Left lung (tissue), 4 donors: ENCODE measurements at regions not wholly inside any gene's neighbourhood (a gene's known extent, or its start where the extent isn't known, plus 50 kb on each side); places are given as distances from the start of the nearest gene placed in this dataset.
A peak's percentile ranks its signal among the peaks of the same experiment; 100 is the strongest.

Experiments
- ATAC-seq: fragments of 200-7000 bp; cut with Tn5 transposase; one replicate; pipeline ENCODE4 v1.9.1; 2020; ENCODE audit warnings: moderate library complexity
- DNase-seq, 4 donors: peaks; one replicate each; pipeline ENCODE4 v3.0.0-alpha.2; 2013 to 2020
- H3K27ac ChIP-seq, 2 donors: fragments of 200-600 bp; sonication (generic) in 1 of 2; one replicate each; pipeline versions ENCODE4 v1.5.0 to v1.8.0; 2020 to 2021
- H3K27me3 ChIP-seq, 2 donors: fragments of 200-600 bp; sonication (generic) in 1 of 2; one replicate each; pipeline versions ENCODE4 v1.5.0 to v1.8.0; 2020 to 2021
- H3K36me3 ChIP-seq, 2 donors: fragments of 200-600 bp; sonication (generic) in 1 of 2; one replicate each; pipeline versions ENCODE4 v1.5.0 to v1.8.0; 2020 to 2021
- H3K4me1 ChIP-seq, 2 donors: fragments of 200-600 bp; one replicate each; pipeline ENCODE4 v1.8.0; 2021
- H3K4me3 ChIP-seq, 2 donors: fragments of 200-600 bp; sonication (generic) in 1 of 2; one replicate each; pipeline versions ENCODE4 v1.5.0 to v1.8.0; 2020 to 2021; ENCODE audit warnings: mild to moderate bottlenecking in 1 of 2
- H3K9me3 ChIP-seq, 2 donors: fragments of 200-600 bp; sonication (generic) in 1 of 2; one replicate each; pipeline versions ENCODE4 v1.5.0 to v1.8.0; 2020 to 2021
- CTCF ChIP-seq, 2 donors: fragments of 200-600 bp; sonication (generic) in 1 of 2; IDR thresholded peaks; one replicate each; pipeline versions ENCODE4 v1.5.0 to v1.8.0; 2021; ENCODE audit warnings: antibody characterized with exemption in 2 of 2
- intact Hi-C, 2 donors: fragments of 100-400 bp; cut with DNase I; formaldehyde crosslinking; loops; one replicate each; pipeline versions ENCODE4 v1.11.2 to v1.14.2; 2022
- donor health status: DM: no; HTN: yes; CAD: no.
- donor health status: DM: no; HTN: no; CAD: no.

GRCh38 chr18:39752351-39752750 lies 2186.8 kb upstream of the CELF4 start:
- H3K27me3 ChIP-seq, result no peaks in the 10 kb centered on the region
- no peak for TF ChIP-seq CTCF (IDR thresholded peaks at IDR 0.05)
- ATAC-seq, result no peak
- H3K4me3 ChIP-seq, result no peak overlapping the region
- no peaks in the 10 kb centered on the region for H3K4me1 ChIP-seq
- no peak overlapping the region for H3K27ac ChIP-seq
- H3K9me3 ChIP-seq, result peaks cover 0 to 4% of the 10 kb centered on the region in 2 donors
- H3K36me3 ChIP-seq, result no peaks in the 10 kb centered on the region
- intact Hi-C loops, result no loop called here
- no peak for DNase-seq

GRCh38 chr18:39751921-39752320 lies 2186.3 kb upstream of the CELF4 start:
- Histone ChIP-seq H3K4me3 (no peak overlapping the region), H3K4me1 (no peaks in the 10 kb centered on the region), H3K9me3 (peaks cover 0 to 4% of the 10 kb centered on the region in 2 donors), H3K27ac (no peak overlapping the region), H3K27me3 (no peaks in the 10 kb centered on the region), H3K36me3 (no peaks in the 10 kb centered on the region)
- TF ChIP-seq CTCF (IDR thresholded peaks at IDR 0.05), result no peak
- ATAC-seq (no peak), DNase-seq (no peak)
- intact Hi-C loops, result no loop called here

GRCh38 chr18:39751161-39751560 lies 2185.6 kb upstream of the CELF4 start:
- DNase-seq (no peak), ATAC-seq (no peak)
- Histone ChIP-seq H3K4me1 (no peaks in the 10 kb centered on the region), H3K27me3 (no peaks in the 10 kb centered on the region), H3K36me3 (no peaks in the 10 kb centered on the region), H3K4me3 (no peak overlapping the region), H3K9me3 (peaks cover 0 to 4% of the 10 kb centered on the region in 2 donors), H3K27ac (no peak overlapping the region)
- intact Hi-C loops, result no loop called here
- TF ChIP-seq CTCF (IDR thresholded peaks at IDR 0.05), result no peak

- ATAC-seq (no peak), DNase-seq (no peak)
- H3K4me1 ChIP-seq, result no peaks in the 10 kb centered on the region
- intact Hi-C loops, result no loop called here
- TF ChIP-seq CTCF (IDR thresholded peaks at IDR 0.05), result no peak
- H3K27me3 ChIP-seq, result no peaks in the 10 kb centered on the region
- H3K27ac ChIP-seq, result no peak overlapping the region
- peaks cover 0 to 4% of the 10 kb centered on the region in 2 donors for H3K9me3 ChIP-seq
- no peak overlapping the region for H3K4me3 ChIP-seq
- no peaks in the 10 kb centered on the region for H3K36me3 ChIP-seq
Observed at GRCh38 chr18:39749154-39749553, 2183.6 kb upstream of the CELF4 start.

GRCh38 chr18:39748727-39749126 lies 2183.1 kb upstream of the CELF4 start:
- peak in 1 of 4 donors; percentile 2 for DNase-seq

More at GRCh38 chr18:39748727-39749126, 2183.1 kb upstream of the CELF4 start:
- no peak for ATAC-seq
- intact Hi-C loops, result no loop called here
- Histone ChIP-seq H3K36me3 (no peaks in the 10 kb centered on the region), H3K27me3 (no peaks in the 10 kb centered on the region), H3K27ac (no peak overlapping the region), H3K9me3 (peaks cover 0 to 4% of the 10 kb centered on the region in 2 donors), H3K4me1 (no peaks in the 10 kb centered on the region), H3K4me3 (no peak overlapping the region)
- TF ChIP-seq CTCF (IDR thresholded peaks at IDR 0.05), result no peak
